Stomach (tissue), 8 donors: ENCODE measurements at regions not wholly inside any gene's neighbourhood (a gene's known extent, or its start where the extent isn't known, plus 50 kb on each side); places are given as distances from the start of the nearest gene placed in this dataset.

ENCODE experiments used
- DNase-seq, 2 donors: peaks; one replicate each; pipeline versions ENCODE4 v3.0.0 to v3.0.0-alpha.2; 2013 to 2019
- H3K27ac ChIP-seq, 5 donors: fragments of 200-600 bp in 4 of 5; sonication (generic) in 4 of 5; one replicate each; pipeline ENCODE4 v1.5.1; 2013 to 2019; ENCODE audit warnings: mild to moderate bottlenecking in 1 of 5, moderate library complexity in 1 of 5
- H3K27me3 ChIP-seq, 3 donors: fragments of 200-600 bp; sonication (generic); one replicate each; pipeline ENCODE4 v1.5.1; 2017 to 2019; ENCODE audit warnings: mixed run types in 1 of 3
- H3K36me3 ChIP-seq, 4 donors: fragments of 200-600 bp; sonication (generic); 1 replicate in 3 of 4; 2 replicates in 1 of 4; pipeline ENCODE4 v1.5.1; 2016 to 2019
- H3K4me1 ChIP-seq, 4 donors: fragments of 200-600 bp; sonication (generic); one replicate each; pipeline ENCODE4 v1.5.1; 2016 to 2019
- H3K4me3 ChIP-seq, 4 donors: fragments of 200-600 bp; sonication (generic) in 3 of 4; one replicate each; pipeline ENCODE4 v1.5.1; 2016 to 2019; ENCODE audit warnings: mild to moderate bottlenecking in 1 of 4
- H3K9me3 ChIP-seq, 4 donors: fragments of 200-600 bp; sonication (generic); one replicate each; pipeline ENCODE4 v1.5.1; 2016 to 2019
- EP300 ChIP-seq: sonication (generic); formaldehyde crosslinking; IDR thresholded peaks from one replicate; pipeline ENCODE4 v1.6.1; 2017; ENCODE audit warnings: antibody characterized with exemption
- POLR2A ChIP-seq, 4 donors: fragments of 450-650 bp; IDR thresholded peaks; one replicate each; pipeline ENCODE4 v1.6.1; 2016; ENCODE audit warnings: antibody characterized with exemption in 4 of 4, control low read depth in 2 of 4, mild to moderate bottlenecking in 1 of 4, moderate library complexity in 1 of 4
- POLR2AphosphoS5 ChIP-seq, 3 donors: sonication (generic); formaldehyde crosslinking; IDR thresholded peaks; one replicate each; pipeline ENCODE4 v1.6.1; 2016; ENCODE audit warnings: antibody characterized with exemption in 3 of 3
- WGBS, 5 donors: extraction: QIAGEN DNeasy Blood & Tissue Kit in 3 of 5; methylation state at CpG; one replicate each; pipeline versions ENCODE4 v1.1.5 to v1.1.7; 2013 to 2018; 5-methylcytosine and 5-hydroxymethylcytosine counted together
- intact Hi-C: fragments of 100-400 bp; cut with DNase I; formaldehyde crosslinking; loops from one replicate; pipeline ENCODE4 v1.15.1; 2023; ENCODE audit warnings: low total_unique reads
- TF ChIP-seq, protein P1 (sequence below), 7 experiments: fragments of 450-650 bp in 4 of 7; fragments of 200-600 bp in 3 of 7; sonication (generic) in 3 of 7; IDR thresholded peaks; one replicate each; pipeline ENCODE4 v1.5.1; 2016 to 2019; ENCODE audit warnings: antibody characterized with exemption in 7 of 7, control low read depth in 2 of 7, mild to moderate bottlenecking in 1 of 7
- donor health status: healthy with polysubstance abuse.
- donor health status: Bipolar disorder and iron deficiency.
- donor health status: healthy.

DNA sequence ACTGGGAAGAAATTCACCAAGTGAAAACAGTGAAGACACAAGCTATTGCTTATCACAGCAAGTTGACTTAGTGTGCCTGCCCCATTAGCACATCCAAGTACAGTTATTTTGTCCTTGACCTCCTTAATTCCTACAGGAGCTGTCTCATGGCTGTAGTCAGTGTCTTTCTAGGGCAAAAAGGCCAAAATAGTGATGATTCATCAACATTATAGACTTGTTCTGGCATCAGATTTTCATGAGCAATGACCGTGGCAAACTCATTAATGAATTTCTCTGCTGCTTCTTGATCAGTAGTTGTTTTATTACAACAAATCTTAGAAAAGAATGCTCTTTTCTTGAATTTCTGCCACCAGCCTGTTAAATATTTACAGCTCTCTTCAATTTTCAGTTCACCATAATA is 1169.3 kb upstream of the DDX18 start:
- no peak overlapping the region for H3K27ac ChIP-seq
- H3K9me3 ChIP-seq = no peaks in the 10 kb centered on the region
- H3K4me1 ChIP-seq = no peaks in the 10 kb centered on the region
- 70 to 86% (median 79%) methylated on average over 1 of the region's 1 CpG for WGBS, 5 donors
- H3K4me3 ChIP-seq = no peak overlapping the region
- TF ChIP-seq, protein P1, sequence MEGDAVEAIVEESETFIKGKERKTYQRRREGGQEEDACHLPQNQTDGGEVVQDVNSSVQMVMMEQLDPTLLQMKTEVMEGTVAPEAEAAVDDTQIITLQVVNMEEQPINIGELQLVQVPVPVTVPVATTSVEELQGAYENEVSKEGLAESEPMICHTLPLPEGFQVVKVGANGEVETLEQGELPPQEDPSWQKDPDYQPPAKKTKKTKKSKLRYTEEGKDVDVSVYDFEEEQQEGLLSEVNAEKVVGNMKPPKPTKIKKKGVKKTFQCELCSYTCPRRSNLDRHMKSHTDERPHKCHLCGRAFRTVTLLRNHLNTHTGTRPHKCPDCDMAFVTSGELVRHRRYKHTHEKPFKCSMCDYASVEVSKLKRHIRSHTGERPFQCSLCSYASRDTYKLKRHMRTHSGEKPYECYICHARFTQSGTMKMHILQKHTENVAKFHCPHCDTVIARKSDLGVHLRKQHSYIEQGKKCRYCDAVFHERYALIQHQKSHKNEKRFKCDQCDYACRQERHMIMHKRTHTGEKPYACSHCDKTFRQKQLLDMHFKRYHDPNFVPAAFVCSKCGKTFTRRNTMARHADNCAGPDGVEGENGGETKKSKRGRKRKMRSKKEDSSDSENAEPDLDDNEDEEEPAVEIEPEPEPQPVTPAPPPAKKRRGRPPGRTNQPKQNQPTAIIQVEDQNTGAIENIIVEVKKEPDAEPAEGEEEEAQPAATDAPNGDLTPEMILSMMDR (IDR thresholded peaks at IDR 0.05) = no peak
- no peak for TF ChIP-seq POLR2AphosphoS5 (IDR thresholded peaks at IDR 0.05)
- TF ChIP-seq EP300 = no peak
- no peak for TF ChIP-seq POLR2A (IDR thresholded peaks at IDR 0.05)
- H3K27me3 ChIP-seq = no peaks in the 10 kb centered on the region
- H3K36me3 ChIP-seq = no peaks in the 10 kb centered on the region
- intact Hi-C loops = no loop called here
- DNase-seq = no peak

DNA sequence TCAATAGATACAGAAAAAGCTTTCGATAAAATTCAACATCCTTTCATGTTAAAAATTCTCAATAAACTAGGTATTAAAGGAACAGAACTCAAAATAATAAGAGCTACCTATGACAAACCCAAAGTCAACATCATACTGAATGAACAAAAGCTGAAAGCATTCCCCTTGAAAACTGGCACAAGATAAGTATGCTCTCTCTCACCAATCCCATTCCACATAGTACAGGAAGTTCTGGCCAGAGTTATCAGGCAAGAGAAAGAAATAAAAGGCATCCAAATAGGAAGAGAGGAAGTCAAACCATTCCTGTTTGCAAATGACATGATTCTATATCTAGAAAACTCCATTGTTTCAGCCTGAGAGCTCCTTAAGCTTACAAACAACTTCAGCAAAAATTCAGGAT is 1145.8 kb upstream of the DDX18 start:
- H3K9me3 ChIP-seq = peaks cover 0 to 6% (median 2%) of the 10 kb centered on the region in 4 donors
- no peak for DNase-seq
- H3K27ac ChIP-seq = no peak overlapping the region
- H3K36me3 ChIP-seq = no peaks in the 10 kb centered on the region
- no peak for TF ChIP-seq EP300
- TF ChIP-seq POLR2AphosphoS5 (IDR thresholded peaks at IDR 0.05) = no peak
- TF ChIP-seq, protein P1 (IDR thresholded peaks at IDR 0.05) = no peak
- TF ChIP-seq POLR2A (IDR thresholded peaks at IDR 0.05) = no peak
- intact Hi-C loops = no loop called here
- H3K4me3 ChIP-seq = no peak overlapping the region
- WGBS, 5 donors = 63 to 74% (median 71%) methylated on average over 1 of the region's 1 CpG
- H3K27me3 ChIP-seq = no peaks in the 10 kb centered on the region
- no peaks in the 10 kb centered on the region for H3K4me1 ChIP-seq

DNA sequence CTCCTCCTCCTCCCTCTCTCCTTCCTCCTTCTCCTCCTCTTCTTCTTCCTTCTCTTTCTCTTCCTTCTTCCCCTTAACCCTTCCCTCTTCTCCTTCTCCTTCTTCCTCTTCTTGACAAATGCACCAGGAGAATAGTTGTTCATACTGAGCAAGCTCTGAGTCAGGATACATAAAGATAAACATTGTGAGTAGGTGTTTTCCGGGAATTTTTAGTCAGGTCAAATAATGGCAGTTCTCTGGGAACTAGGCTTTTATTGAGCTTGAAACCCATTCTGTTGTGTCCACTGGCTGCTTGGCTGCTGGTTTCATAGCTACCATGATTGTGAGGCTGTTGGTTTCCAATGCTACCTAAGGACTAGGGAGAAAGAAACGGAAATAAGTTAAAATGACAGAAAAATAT is 1144.7 kb upstream of the DDX18 start:
- H3K27ac ChIP-seq = no peak overlapping the region
- intact Hi-C loops = no loop called here
- 44 to 62% (median 59%) methylated on average over 2 of the region's 2 CpGs for WGBS, 5 donors
- peaks cover 0 to 6% (median 0%) of the 10 kb centered on the region in 4 donors for H3K9me3 ChIP-seq
- no peaks in the 10 kb centered on the region for H3K27me3 ChIP-seq
- DNase-seq = no peak
- no peaks in the 10 kb centered on the region for H3K4me1 ChIP-seq
- TF ChIP-seq, protein P1 (IDR thresholded peaks at IDR 0.05) = no peak
- TF ChIP-seq POLR2A (IDR thresholded peaks at IDR 0.05) = no peak
- no peak for TF ChIP-seq POLR2AphosphoS5 (IDR thresholded peaks at IDR 0.05)
- no peak for TF ChIP-seq EP300
- no peak overlapping the region for H3K4me3 ChIP-seq
- no peaks in the 10 kb centered on the region for H3K36me3 ChIP-seq

DNA sequence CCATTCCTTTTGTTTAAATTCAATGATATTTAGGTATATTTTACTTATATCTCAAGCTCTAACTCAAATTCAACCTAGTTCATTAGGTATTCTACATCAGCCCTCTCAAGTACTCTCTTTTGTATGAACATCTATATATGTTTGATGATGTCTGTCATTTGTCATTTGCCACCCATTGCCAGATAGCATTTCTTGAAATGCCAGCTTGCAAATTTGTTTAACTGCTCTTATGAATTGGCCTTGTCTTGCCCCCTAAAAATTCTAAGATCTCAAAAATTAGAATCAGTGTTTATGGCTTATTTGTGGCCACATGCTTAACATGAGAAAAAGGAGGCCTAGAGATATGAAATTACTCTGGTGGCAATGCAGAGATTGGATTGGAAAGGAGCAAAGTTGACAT is 1140.3 kb upstream of the DDX18 start:
- Histone ChIP-seq H3K4me1 (no peaks in the 10 kb centered on the region), H3K27ac (no peak overlapping the region), H3K9me3 (peaks cover 0 to 6% (median 0%) of the 10 kb centered on the region in 4 donors), H3K36me3 (no peaks in the 10 kb centered on the region), H3K4me3 (no peak overlapping the region), H3K27me3 (no peaks in the 10 kb centered on the region)
- no peak for DNase-seq
- intact Hi-C loops = no loop called here
- TF ChIP-seq, protein P1 (IDR thresholded peaks at IDR 0.05) = no peak
- TF ChIP-seq EP300 (no peak), POLR2A (IDR thresholded peaks at IDR 0.05) (no peak), POLR2AphosphoS5 (IDR thresholded peaks at IDR 0.05) (no peak)
